A549 (cell line): ENCODE measurements at regions not wholly inside any gene's neighbourhood (a gene's known extent, or its start where the extent isn't known, plus 50 kb on each side); places are given as distances from the start of the nearest gene placed in this dataset.

Experiments
- CEBPB ChIP-seq, 2 experiments: fragments of >200 bp in 1 of 2; sonication (Bioruptor Twin) in 1 of 2; formaldehyde crosslinking in 1 of 2; IDR thresholded peaks; 2 replicates each; pipeline ENCODE4 v1.6.1; 2012 to 2016
- CHD2 ChIP-seq: fragments of 150-350 bp; IDR thresholded peaks from 2 replicates; pipeline ENCODE4 v1.6.1; 2014; ENCODE audit warnings: low read length; ENCODE audit not compliant: partially characterized antibody
- HDAC2 ChIP-seq: fragments of 200-600 bp; sonication (generic); IDR thresholded peaks from 2 replicates; pipeline ENCODE4 v1.6.1; 2016
- MAZ ChIP-seq: fragments of 150-350 bp; IDR thresholded peaks from 2 replicates; pipeline ENCODE4 v1.6.1; 2014; ENCODE audit warnings: antibody characterized with exemption, low read depth, low read length, borderline replicate concordance
- POLR2A ChIP-seq: IDR thresholded peaks from 2 replicates; pipeline ENCODE4 v1.6.1; 2012; ENCODE audit warnings: mild to moderate bottlenecking, low read length
- RFX5 ChIP-seq: fragments of 450-650 bp; IDR thresholded peaks from 2 replicates; pipeline ENCODE4 v1.7.1; 2014; ENCODE audit warnings: antibody characterized with exemption, mild to moderate bottlenecking, moderate library complexity
- TF ChIP-seq, protein P1 (sequence below): fragments of >200 bp; sonication (Bioruptor Twin); formaldehyde crosslinking; IDR thresholded peaks from 3 replicates; pipeline ENCODE4 v1.5.1; 2016
- TF ChIP-seq, protein P2 (sequence below): IDR thresholded peaks from 2 replicates; pipeline ENCODE4 v1.6.1; 2012
- TF ChIP-seq, protein P3 (sequence below): fragments of 250-450 bp; sonication (Bioruptor Pico); IDR thresholded peaks from 2 replicates; pipeline ENCODE4 v1.5.0; 2021; ENCODE audit warnings: mild to moderate bottlenecking, moderate library complexity, borderline replicate concordance

DNA sequence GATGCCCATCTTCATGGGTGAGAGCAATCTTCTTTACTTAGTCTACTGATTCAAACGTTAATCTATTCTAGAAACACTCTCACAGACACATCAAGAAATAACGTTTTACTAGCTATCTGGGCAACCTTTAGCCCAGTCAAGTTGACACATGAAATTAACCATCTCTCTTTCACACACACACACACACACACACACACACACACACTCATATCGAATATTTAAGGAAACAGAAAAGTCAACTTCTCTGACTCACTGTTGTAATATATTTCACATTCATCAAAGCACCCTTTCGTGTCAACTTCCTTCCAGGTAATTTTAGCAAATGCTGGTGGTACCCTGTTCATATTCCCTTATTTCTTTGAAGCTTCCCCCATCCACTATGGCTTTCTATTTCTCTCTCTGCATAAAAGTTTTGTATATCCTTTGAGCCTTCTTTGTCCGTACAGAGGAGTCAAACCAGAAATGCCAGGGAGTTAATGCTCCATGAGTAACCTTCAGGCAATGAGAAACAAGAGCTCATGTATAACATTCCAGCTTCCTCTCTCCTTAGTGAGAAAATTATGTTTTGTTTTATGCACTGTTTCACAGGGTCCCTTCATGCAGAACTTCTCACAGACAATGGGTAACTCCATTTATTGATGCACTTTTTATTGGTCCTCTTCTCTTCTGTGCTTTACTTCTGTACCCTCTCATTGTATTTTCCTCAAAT lies 335.5 kb upstream of the CBLB start:
- TF ChIP-seq, protein P1, sequence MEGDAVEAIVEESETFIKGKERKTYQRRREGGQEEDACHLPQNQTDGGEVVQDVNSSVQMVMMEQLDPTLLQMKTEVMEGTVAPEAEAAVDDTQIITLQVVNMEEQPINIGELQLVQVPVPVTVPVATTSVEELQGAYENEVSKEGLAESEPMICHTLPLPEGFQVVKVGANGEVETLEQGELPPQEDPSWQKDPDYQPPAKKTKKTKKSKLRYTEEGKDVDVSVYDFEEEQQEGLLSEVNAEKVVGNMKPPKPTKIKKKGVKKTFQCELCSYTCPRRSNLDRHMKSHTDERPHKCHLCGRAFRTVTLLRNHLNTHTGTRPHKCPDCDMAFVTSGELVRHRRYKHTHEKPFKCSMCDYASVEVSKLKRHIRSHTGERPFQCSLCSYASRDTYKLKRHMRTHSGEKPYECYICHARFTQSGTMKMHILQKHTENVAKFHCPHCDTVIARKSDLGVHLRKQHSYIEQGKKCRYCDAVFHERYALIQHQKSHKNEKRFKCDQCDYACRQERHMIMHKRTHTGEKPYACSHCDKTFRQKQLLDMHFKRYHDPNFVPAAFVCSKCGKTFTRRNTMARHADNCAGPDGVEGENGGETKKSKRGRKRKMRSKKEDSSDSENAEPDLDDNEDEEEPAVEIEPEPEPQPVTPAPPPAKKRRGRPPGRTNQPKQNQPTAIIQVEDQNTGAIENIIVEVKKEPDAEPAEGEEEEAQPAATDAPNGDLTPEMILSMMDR = no peak
- TF ChIP-seq MAZ = no peak
- no peak for TF ChIP-seq CEBPB (IDR thresholded peaks at IDR 0.05)
- TF ChIP-seq, protein P2, sequence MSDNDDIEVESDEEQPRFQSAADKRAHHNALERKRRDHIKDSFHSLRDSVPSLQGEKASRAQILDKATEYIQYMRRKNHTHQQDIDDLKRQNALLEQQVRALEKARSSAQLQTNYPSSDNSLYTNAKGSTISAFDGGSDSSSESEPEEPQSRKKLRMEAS = no peak
- TF ChIP-seq, protein P3, sequence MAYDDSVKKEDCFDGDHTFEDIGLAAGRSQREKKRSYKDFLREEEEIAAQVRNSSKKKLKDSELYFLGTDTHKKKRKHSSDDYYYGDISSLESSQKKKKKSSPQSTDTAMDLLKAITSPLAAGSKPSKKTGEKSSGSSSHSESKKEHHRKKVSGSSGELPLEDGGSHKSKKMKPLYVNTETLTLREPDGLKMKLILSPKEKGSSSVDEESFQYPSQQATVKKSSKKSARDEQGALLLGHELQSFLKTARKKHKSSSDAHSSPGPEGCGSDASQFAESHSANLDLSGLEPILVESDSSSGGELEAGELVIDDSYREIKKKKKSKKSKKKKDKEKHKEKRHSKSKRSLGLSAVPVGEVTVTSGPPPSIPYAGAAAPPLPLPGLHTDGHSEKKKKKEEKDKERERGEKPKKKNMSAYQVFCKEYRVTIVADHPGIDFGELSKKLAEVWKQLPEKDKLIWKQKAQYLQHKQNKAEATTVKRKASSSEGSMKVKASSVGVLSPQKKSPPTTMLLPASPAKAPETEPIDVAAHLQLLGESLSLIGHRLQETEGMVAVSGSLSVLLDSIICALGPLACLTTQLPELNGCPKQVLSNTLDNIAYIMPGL (CRISPR knock-in tag) = no peak
- TF ChIP-seq POLR2A = no peak
- no peak for TF ChIP-seq HDAC2
- TF ChIP-seq RFX5 = no peak
- TF ChIP-seq CHD2 = no peak
